SK-N-MC (cell line): ENCODE measurements at regions not wholly inside any gene's neighbourhood (a gene's known extent, or its start where the extent isn't known, plus 50 kb on each side); places are given as distances from the start of the nearest gene placed in this dataset.
"Not testable (repeated sequence)": the region's sequence is repeated elsewhere in the genome, so short reads cannot be mapped to it uniquely, and the experiment has no call there.

Experiments
- DNase-seq: peaks from one replicate; pipeline ENCODE4 v3.0.0-alpha.2; 2011; ENCODE audit warnings: low read depth, low spot score
- H3K27ac ChIP-seq: fragments of 200-600 bp; sonication (generic); 2 replicates; pipeline ENCODE4 v1.5.1; 2016; ENCODE audit warnings: mixed run types
- H3K36me3 ChIP-seq: fragments of 200-600 bp; sonication (generic); 2 replicates; pipeline ENCODE4 v1.6.1; 2017; ENCODE audit warnings: antibody characterized with exemption, low read length, mixed read lengths; ENCODE audit not compliant: insufficient read depth
- H3K4me3 ChIP-seq: fragments of 200-600 bp; sonication (generic); 2 replicates; pipeline ENCODE4 v1.5.1; 2016
- H3K9ac ChIP-seq: fragments of 200-600 bp; sonication (generic); 2 replicates; pipeline ENCODE4 v1.8.0; 2017; ENCODE audit warnings: mixed run types, mixed read lengths; ENCODE audit not compliant: insufficient read length
- H3K9me3 ChIP-seq: fragments of 200-600 bp; sonication (generic); 2 replicates; pipeline ENCODE4 v1.6.1; 2017; ENCODE audit warnings: low read depth, mild to moderate bottlenecking, antibody characterized with exemption, low read length, moderate library complexity, mixed read lengths
- EZH2 ChIP-seq: fragments of 200-600 bp; sonication (generic); IDR thresholded peaks from one replicate; pipeline ENCODE4 v1.6.1; 2017; ENCODE audit warnings: antibody characterized with exemption
- FOXP2 ChIP-seq: optimal IDR thresholded peaks from 2 replicates; pipeline ENCODE3; 2011; ENCODE audit warnings: mild to moderate bottlenecking, moderate library complexity; ENCODE audit not compliant: insufficient read depth; ENCODE audit errors: extremely low read length, control extremely low read depth
- POLR2AphosphoS5 ChIP-seq: IDR thresholded peaks from 2 replicates; pipeline ENCODE4 v1.6.1; 2012; ENCODE audit warnings: mild to moderate bottlenecking, low read depth, low read length, borderline replicate concordance

- no peak for TF ChIP-seq EZH2
- no peak for TF ChIP-seq FOXP2
- no peak for TF ChIP-seq POLR2AphosphoS5
- no peak for DNase-seq
Observed at GRCh38 chr3:81063896-81064295, 697.5 kb downstream of the GBE1 start.

DNA sequence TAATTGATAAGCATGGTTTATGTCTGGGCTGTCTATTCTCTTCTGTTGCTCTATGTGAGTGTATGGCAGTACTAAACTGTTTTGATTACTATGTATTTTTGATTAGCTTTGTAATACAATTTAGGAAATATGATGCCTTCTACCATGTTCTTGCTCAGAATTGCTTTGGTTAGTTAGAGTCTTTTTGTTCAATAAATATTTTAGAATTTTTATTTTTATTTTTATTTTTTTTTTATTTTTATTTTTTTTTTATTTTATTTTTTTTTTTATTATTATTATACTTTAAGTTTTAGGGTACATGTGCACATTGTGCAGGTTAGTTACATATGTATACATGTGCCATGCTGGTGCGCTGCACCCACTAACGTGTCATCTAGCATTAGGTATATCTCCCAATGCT, 710.3 kb downstream of the GBE1 start:
- H3K9me3 ChIP-seq, H3K36me3 ChIP-seq, H3K4me3 ChIP-seq, DNase-seq, H3K27ac ChIP-seq, H3K9ac ChIP-seq: not testable (repeated sequence)

More at GRCh38 chr3:81063896-81064295, 697.5 kb downstream of the GBE1 start:
- Histone ChIP-seq H3K9me3 (no peaks in the 10 kb centered on the region), H3K27ac (no peak overlapping the region), H3K9ac (no peak overlapping the region), H3K4me3 (no peak overlapping the region), H3K36me3 (no peaks in the 10 kb centered on the region)

- TF ChIP-seq EZH2 (no peak), FOXP2 (no peak), POLR2AphosphoS5 (no peak)
- Histone ChIP-seq H3K4me3 (no peak overlapping the region), H3K9me3 (no peaks in the 10 kb centered on the region), H3K36me3 (no peaks in the 10 kb centered on the region), H3K27ac (no peak overlapping the region), H3K9ac (no peak overlapping the region)
- no peak for DNase-seq
Observed at GRCh38 chr3:81048058-81048665, 713.3 kb downstream of the GBE1 start.

GRCh38 chr3:81045976-81046375, 715.5 kb downstream of the GBE1 start:
- H3K9ac ChIP-seq = no peak overlapping the region
- no peak overlapping the region for H3K27ac ChIP-seq
- no peak overlapping the region for H3K4me3 ChIP-seq
- no peak for DNase-seq
- no peaks in the 10 kb centered on the region for H3K9me3 ChIP-seq
- no peaks in the 10 kb centered on the region for H3K36me3 ChIP-seq
- no peak for TF ChIP-seq POLR2AphosphoS5

DNA sequence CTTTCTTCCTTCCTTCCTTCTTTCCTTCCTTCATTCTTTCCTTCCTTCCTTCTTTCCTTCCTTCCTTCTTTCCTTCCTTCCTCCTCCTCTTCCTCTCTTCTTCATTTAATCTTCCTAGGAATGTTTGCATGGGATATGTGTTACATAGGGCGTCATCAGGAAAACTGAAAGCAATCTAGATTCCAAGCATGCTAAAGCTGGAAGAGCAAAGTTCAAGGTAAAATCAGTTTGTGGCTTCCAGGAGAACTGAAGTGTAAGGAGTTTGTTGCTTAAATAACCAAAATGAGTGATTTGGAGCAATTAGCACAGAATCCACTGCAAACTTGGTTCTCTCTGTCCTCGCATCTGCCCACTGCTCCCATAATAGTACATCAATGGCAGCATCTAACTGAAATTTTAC, 716.2 kb downstream of the GBE1 start:
- no peak overlapping the region for H3K9ac ChIP-seq
- DNase-seq = no peak
- H3K4me3 ChIP-seq = no peak overlapping the region
- H3K36me3 ChIP-seq = no peaks in the 10 kb centered on the region
- no peak overlapping the region for H3K27ac ChIP-seq
- no peak for TF ChIP-seq EZH2
- TF ChIP-seq FOXP2 = no peak
- no peak for TF ChIP-seq POLR2AphosphoS5
- H3K9me3 ChIP-seq = no peaks in the 10 kb centered on the region

GRCh38 chr3:81043660-81044199, 717.7 kb downstream of the GBE1 start:
- no peak for DNase-seq
- no peaks in the 10 kb centered on the region for H3K9me3 ChIP-seq
- H3K27ac ChIP-seq = no peak overlapping the region
- no peak overlapping the region for H3K4me3 ChIP-seq
- TF ChIP-seq POLR2AphosphoS5 (no peak), EZH2 (no peak), FOXP2 (no peak)
- no peak overlapping the region for H3K9ac ChIP-seq
- H3K36me3 ChIP-seq = no peaks in the 10 kb centered on the region

DNA sequence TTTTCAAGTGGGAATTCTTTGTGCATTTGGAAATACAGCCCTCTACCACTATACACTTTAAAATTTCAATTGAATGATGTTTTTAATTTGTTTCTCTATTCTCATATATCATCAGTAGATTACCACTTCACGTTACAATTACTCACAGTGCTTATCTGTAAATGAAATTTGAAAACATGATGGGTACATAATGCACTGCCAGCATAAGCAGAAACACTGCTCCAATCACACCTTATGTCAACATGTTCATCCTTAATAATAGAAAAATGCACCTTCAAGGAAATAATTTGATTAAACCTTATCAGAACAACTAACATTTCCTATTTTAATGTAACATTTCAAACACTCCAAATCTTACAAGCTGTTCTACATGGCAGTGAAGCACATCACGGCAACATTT, 718.4 kb downstream of the GBE1 start:
- Histone ChIP-seq H3K27ac (no peak overlapping the region), H3K36me3 (no peaks in the 10 kb centered on the region), H3K9ac (no peak overlapping the region), H3K4me3 (no peak overlapping the region), H3K9me3 (no peaks in the 10 kb centered on the region)
- TF ChIP-seq FOXP2 = no peak
- TF ChIP-seq EZH2 = no peak
- TF ChIP-seq POLR2AphosphoS5 = no peak
- DNase-seq = no peak

DNA sequence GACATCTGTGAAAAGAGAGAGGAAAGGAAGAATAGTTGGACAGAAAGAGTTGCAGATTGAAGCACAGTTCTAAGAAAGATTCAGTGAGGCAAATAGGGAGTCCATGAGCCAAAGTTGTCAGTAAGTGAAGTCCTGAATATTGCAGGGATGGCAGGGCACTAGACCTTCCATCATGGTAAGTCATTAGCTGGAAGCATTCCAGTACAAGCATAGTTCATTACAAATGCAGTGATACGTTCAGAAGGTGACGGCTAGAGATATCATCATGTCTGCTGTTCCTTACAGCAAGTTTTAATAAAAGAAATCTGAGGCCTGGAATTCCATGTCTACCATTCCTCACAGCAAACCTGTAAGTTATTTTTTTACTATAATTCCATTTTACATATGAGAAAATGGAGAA, 720.1 kb downstream of the GBE1 start:
- no peak for TF ChIP-seq POLR2AphosphoS5
- no peak for TF ChIP-seq EZH2
- no peak for TF ChIP-seq FOXP2
- H3K9me3 ChIP-seq = no peaks in the 10 kb centered on the region
- H3K4me3 ChIP-seq = no peak overlapping the region
- no peak overlapping the region for H3K9ac ChIP-seq
- H3K36me3 ChIP-seq = no peaks in the 10 kb centered on the region
- H3K27ac ChIP-seq = no peak overlapping the region
- no peak for DNase-seq

- DNase-seq = no peak
- H3K36me3 ChIP-seq = no peaks in the 10 kb centered on the region
- no peak overlapping the region for H3K9ac ChIP-seq
- no peak overlapping the region for H3K4me3 ChIP-seq
- TF ChIP-seq EZH2 (no peak), FOXP2 (no peak), POLR2AphosphoS5 (no peak)
- no peak overlapping the region for H3K27ac ChIP-seq
- no peaks in the 10 kb centered on the region for H3K9me3 ChIP-seq
Observed at GRCh38 chr3:81040107-81040506, 721.3 kb downstream of the GBE1 start.
